Stimulated activated CD4-positive, alpha-beta T cell treated with anti-CD3 and anti-CD28 coated beads, Interleukin-4, amount 100 ng/mL, for 24 hours (primary cell): ENCODE measurements at regions not wholly inside any gene's neighbourhood (a gene's known extent, or its start where the extent isn't known, plus 50 kb on each side); places are given as distances from the start of the nearest gene placed in this dataset.

Experiments used
- DNase-seq: peaks from one replicate; pipeline ENCODE4 v3.0.0-alpha.2; 2020

DNA sequence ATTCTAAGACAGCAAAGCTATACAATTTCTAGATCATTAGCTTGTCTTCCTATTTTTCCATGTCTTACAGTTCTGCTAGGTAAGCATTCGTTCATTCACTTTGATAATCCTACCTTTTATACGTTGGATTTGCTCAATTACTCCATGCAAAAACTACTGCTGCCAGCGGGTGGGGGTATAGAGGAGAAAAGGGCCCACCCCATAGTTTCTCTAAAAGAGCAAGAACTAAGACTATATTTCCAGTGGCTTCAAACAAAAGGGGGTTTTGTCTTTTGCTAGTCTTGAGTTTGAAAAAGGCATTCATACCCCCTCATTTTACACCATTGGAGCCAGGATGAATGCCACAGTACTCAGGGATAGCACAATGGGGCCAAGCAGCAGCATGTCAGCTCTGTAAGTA lies 155.7 kb downstream of the WT1 start:
- DNase-seq = no peak

- no peak for DNase-seq
Measured at GRCh38 chr11:32280339-32280738, 155.0 kb downstream of the WT1 start.

GRCh38 chr11:32288276-32288675 lies 147.1 kb downstream of the WT1 start:
- DNase-seq = no peak

DNA sequence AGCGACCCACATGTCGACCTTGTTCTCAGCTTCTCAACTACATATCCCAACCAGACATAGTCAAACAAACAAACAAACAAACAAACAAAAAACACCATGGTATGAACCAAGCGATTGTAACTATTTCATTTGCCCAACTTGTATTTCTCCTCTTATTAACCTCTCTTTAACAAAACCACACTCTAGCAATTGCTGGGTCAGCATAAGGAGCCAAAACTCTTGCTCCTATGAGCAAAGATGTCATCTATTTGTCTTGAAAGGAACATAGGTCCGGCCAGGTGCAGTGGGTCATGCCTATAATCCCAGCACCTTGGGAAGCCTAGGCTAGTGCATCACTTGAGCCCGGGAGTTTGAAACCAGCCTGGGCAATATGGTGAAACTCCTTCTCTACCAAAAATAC lies 145.6 kb downstream of the WT1 start:
- DNase-seq = no peak

DNA sequence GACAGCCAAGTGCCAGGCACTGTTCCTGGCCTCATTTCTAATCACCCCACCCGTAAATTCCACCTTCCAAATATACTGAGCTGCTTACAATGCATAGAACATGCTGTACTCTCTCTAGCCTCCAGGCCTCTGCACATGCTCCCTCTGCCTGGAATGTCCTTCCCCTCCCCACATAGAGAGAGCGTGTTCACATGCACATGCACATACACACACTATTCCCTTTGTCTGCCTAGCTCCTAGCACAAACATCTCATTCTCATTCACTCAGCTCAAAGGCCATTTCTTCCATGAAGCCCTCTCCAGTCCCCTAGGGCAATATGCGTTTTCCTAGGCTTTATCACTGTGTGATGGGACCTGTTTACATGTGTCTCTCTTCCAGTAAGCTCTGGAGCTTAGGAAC lies 144.6 kb downstream of the WT1 start:
- DNase-seq = no peak

GRCh38 chr11:32297611-32298011 lies 137.7 kb downstream of the WT1 start:
- no peak for DNase-seq

- DNase-seq = no peak
Measured at GRCh38 chr11:32302826-32303225, 132.5 kb downstream of the WT1 start.

DNA sequence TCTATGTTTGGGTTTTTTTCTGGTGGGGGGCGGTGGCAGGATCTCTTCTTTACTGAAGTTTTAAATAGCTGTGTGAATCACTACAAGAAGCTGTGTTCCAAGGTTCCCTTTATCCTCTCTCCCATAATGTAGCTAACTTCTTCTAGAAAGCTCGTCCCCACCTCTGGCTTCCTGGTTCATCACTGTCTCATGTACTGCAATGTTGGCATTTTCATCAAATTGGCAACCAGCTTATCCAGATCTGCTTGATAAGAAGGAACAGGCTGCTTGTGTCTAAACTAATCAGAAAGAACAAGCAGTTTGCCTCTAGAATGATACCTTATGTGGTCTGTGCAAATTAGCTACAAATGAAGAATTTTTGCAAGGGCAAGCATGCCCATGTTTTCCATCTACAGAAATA lies 130.8 kb downstream of the WT1 start:
- DNase-seq = no peak

DNA sequence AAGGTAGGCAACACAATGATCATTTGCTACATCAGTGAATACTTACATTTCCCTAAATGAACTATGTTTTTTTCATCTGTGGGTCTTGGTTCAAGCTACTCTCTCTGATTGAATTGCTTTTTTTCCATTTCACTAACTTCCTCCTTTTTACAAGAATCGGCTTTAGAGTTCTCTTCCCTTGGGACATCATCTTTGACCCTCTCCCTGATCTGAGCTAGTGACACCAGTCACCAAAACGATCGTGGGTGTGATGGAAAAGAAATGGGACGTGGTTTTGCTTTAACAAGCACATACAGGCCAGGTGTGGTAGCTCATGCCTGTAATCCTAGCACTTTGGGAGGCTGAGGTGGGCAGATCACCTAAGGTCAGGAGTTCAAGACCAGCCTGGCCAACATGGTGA lies 129.9 kb downstream of the WT1 start:
- no peak for DNase-seq

- no peak for DNase-seq
Measured at GRCh38 chr11:32307471-32307870, 127.9 kb downstream of the WT1 start.

GRCh38 chr11:32307913-32308312 lies 127.4 kb downstream of the WT1 start:
- no peak for DNase-seq

DNA sequence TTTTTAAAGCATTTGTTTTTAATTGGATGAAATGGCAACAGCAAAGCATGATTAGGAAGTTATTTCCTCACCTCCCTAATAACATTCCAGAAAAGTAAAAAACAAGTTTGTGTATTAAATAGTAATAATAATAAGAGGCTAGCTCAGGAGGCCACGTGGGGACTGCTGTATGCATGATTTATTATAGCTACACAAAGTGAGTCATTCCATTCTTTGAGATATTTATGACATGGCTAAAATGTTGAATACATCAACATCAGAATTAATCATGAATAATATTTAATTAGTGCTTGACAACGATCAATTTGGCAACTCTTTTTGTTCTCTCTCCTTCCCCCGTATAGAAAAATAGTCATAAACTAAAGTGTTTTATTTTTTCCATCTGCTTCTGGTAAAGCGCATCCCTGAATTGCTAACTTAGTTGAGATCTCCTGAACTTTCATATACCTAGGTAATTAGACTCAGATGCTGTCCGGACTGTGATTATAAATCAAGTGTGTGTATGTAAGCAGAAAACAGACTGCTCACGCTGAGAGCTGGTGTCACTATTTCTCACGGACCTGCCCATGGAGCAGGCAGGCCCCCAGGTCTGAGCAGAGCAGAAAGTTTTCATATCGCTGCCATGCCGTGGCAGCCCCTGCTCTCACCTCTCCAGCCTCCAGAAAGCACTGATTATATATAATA lies 125.7 kb downstream of the WT1 start:
- no peak for DNase-seq

DNA sequence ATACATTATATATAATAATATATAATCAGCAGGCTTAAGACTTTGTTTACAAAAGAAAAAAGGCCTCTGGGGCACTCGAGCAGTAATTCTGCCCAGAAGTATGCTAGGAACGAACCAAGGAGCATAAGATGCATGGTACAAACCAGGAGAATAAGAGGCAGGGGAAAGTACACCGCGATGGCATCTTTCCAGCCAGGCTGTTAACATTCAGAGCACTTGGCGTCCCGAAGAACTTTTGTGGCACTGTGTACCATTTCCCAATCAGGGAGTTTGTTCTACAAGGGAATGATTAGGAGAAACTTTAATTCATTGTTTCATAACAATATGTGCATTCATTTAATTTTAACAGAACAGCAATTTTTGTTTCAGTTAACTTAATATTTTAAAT lies 125.1 kb downstream of the WT1 start:
- no peak for DNase-seq

GRCh38 chr11:32311346-32312065 lies 123.8 kb downstream of the WT1 start:
- DNase-seq = no peak

GRCh38 chr11:32312206-32312817 lies 123.0 kb downstream of the WT1 start:
- DNase-seq = no peak

GRCh38 chr11:32312865-32313403 lies 122.4 kb downstream of the WT1 start:
- peak; percentile 26 for DNase-seq

DNA sequence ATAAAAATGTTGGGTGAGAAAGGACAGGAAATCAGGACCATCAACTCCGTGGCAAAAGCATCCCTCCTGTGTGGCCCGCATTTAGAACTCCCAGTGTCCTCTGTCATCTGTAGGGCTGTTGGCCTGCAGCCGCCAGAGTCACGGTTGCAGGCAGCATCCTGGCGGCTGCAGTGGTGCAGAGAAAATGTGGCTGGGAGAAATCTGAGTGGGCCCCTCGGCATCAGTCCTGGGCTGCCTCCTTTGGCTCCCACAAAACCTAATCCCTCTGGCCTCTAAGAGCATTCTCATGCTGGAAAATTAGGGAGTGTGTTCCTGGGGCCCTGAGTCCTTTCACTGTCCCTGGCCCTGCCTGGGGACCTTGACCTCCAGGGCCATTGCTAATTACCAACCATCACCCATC lies 121.9 kb downstream of the WT1 start:
- no peak for DNase-seq

GRCh38 chr11:32315121-32315520 lies 120.2 kb downstream of the WT1 start:
- no peak for DNase-seq

GRCh38 chr11:32316232-32316631 lies 119.1 kb downstream of the WT1 start:
- no peak for DNase-seq

GRCh38 chr11:32316858-32317642 lies 118.3 kb downstream of the WT1 start:
- DNase-seq = no peak

- no peak for DNase-seq
Measured at GRCh38 chr11:32317643-32318042, 117.7 kb downstream of the WT1 start.

DNA sequence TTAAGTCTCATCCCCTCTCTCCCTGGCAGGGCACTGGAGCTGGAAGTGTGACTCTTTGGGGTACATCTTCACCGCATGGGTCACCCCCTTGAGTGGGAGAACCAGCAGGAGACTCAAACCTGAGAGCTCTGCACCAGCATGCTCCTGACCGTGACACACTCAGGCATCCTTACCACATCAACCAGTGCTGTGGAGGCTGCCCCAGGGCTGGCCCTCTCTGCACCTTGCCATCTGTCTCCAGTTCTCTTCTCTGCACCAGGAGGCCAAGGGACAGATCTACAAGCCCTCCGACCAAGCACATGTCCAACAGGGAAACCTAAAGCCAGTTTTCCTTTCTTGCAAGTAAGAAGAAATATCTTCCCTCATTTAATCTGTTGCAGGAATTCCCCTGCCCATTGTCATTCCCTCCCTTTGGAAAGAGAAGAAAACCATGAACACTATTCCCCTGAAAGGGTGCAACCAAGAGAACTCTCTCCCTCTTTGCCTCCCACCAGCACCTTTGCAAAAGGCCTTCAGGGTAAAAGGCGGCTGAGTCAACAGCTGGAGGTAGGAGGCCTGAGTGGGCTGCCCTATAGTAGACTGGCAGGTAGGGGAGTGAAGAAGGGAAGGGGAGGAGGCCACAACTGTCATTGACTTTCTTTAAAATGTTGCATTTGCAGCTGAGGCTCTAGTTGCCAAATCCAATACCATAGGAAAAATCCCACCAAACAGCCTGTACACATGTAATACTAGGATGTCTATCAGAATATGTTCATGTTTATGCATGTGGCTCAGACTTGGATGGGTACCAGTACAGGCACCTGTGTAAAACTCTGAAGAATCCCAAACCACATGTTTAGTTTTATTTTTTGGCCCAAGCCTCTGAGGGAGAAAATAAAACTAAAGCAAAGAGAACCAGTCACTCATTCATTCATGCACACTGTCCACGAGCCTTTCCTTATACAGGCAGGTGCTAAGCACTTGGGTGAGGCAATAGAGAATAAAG lies 117.0 kb downstream of the WT1 start:
- no peak for DNase-seq
